HG02642 (cell line): ENCODE measurements at regions not wholly inside any gene's neighbourhood (a gene's known extent, or its start where the extent isn't known, plus 50 kb on each side); places are given as distances from the start of the nearest gene placed in this dataset.
A peak's percentile ranks its signal among the peaks of the same experiment; 100 is the strongest.
"Not testable (repeated sequence)": the region's sequence is repeated elsewhere in the genome, so short reads cannot be mapped to it uniquely, and the experiment has no call there.

ENCODE experiments used
- ATAC-seq: cut with Tn5 transposase; IDR thresholded peaks from one replicate; pipeline ENCODE4 v1.9.1; 2021; ENCODE audit warnings: mild to moderate bottlenecking; ENCODE audit not compliant: unreplicated experiment, poor library complexity

- ATAC-seq = no peak
Measured at GRCh38 chr3:177447938-177448337, 250.7 kb upstream of the TBL1XR1 start.

- peak; percentile 7 for ATAC-seq
Measured at GRCh38 chr3:177448987-177449359, 251.7 kb upstream of the TBL1XR1 start.

- peak; percentile 95 for ATAC-seq
Measured at GRCh38 chr3:177449360-177450006, 252.2 kb upstream of the TBL1XR1 start.

GRCh38 chr3:177451301-177451750 is 254.0 kb upstream of the TBL1XR1 start:
- ATAC-seq = no peak

GRCh38 chr3:177451864-177452830 is 254.9 kb upstream of the TBL1XR1 start:
- no peak for ATAC-seq

GRCh38 chr3:177452831-177453450 is 255.7 kb upstream of the TBL1XR1 start:
- no peak for ATAC-seq

GRCh38 chr3:177453451-177453844 is 256.2 kb upstream of the TBL1XR1 start:
- no peak for ATAC-seq

GRCh38 chr3:177457204-177457603 is 259.9 kb upstream of the TBL1XR1 start:
- ATAC-seq = not testable (repeated sequence)

GRCh38 chr3:177459401-177459800 is 262.1 kb upstream of the TBL1XR1 start:
- no peak for ATAC-seq

GRCh38 chr3:177460047-177460446 is 262.8 kb upstream of the TBL1XR1 start:
- no peak for ATAC-seq

GRCh38 chr3:177461765-177462164 is 264.5 kb upstream of the TBL1XR1 start:
- ATAC-seq = no peak

GRCh38 chr3:177463341-177463740 is 266.1 kb upstream of the TBL1XR1 start:
- ATAC-seq = not testable (repeated sequence)

- ATAC-seq = no peak
Measured at GRCh38 chr3:177463863-177464262, 266.6 kb upstream of the TBL1XR1 start.

GRCh38 chr3:177464392-177465256 is 267.3 kb upstream of the TBL1XR1 start:
- no peak for ATAC-seq

GRCh38 chr3:177465257-177465642 is 268.0 kb upstream of the TBL1XR1 start:
- no peak for ATAC-seq

GRCh38 chr3:177466074-177466473 is 268.8 kb upstream of the TBL1XR1 start:
- no peak for ATAC-seq

- not testable (repeated sequence) for ATAC-seq
Measured at GRCh38 chr3:177466622-177467021, 269.3 kb upstream of the TBL1XR1 start.

GRCh38 chr3:177467247-177467985 is 270.1 kb upstream of the TBL1XR1 start:
- no peak for ATAC-seq

GRCh38 chr3:177468331-177468730 is 271.0 kb upstream of the TBL1XR1 start:
- no peak for ATAC-seq
